Neural progenitor cell (in vitro differentiated cells): ENCODE measurements at regions not wholly inside any gene's neighbourhood (a gene's known extent, or its start where the extent isn't known, plus 50 kb on each side); places are given as distances from the start of the nearest gene placed in this dataset.

Experiments
- DNase-seq: peaks from one replicate; pipeline ENCODE4 v3.0.0-alpha.2; 2016; ENCODE audit warnings: low spot score
- H2AFZ ChIP-seq: fragments of 200-600 bp; sonication (generic); replicated peaks from 2 replicates; pipeline ENCODE4 v1.6.1; 2016; ENCODE audit warnings: antibody characterized with exemption
- H3F3A ChIP-seq: fragments of 200-600 bp; sonication (generic); 2 replicates; pipeline ENCODE4 v1.6.1; 2016; ENCODE audit warnings: antibody characterized with exemption, low read depth
- H3K27ac ChIP-seq: fragments of 200-600 bp; sonication (generic); 2 replicates; pipeline ENCODE4 v1.5.1; 2016; ENCODE audit warnings: mild to moderate bottlenecking
- H3K27me3 ChIP-seq: fragments of 200-600 bp; sonication (generic); 2 replicates; pipeline ENCODE4 v1.6.1; 2016; ENCODE audit warnings: mild to moderate bottlenecking, moderate library complexity
- H3K36me3 ChIP-seq: fragments of 200-600 bp; sonication (generic); 2 replicates; pipeline ENCODE4 v1.5.1; 2016
- H3K4me1 ChIP-seq: fragments of 200-600 bp; sonication (generic); 2 replicates; pipeline ENCODE4 v1.6.1; 2016; ENCODE audit warnings: mixed run types
- H3K4me2 ChIP-seq: fragments of 200-600 bp; sonication (generic); 2 replicates; pipeline ENCODE4 v1.6.1; 2016
- H3K4me3 ChIP-seq: fragments of 200-600 bp; sonication (generic); 2 replicates; pipeline ENCODE4 v1.5.1; 2016
- H3K79me2 ChIP-seq: fragments of 200-600 bp; sonication (generic); 2 replicates; pipeline ENCODE4 v1.6.1; 2016; ENCODE audit warnings: low read depth
- H3K9ac ChIP-seq: fragments of 200-600 bp; sonication (generic); 2 replicates; pipeline ENCODE4 v1.6.1; 2016
- H3K9me3 ChIP-seq: fragments of 200-600 bp; sonication (generic); 2 replicates; pipeline ENCODE4 v1.5.1; 2016; ENCODE audit warnings: low read depth
- H4K20me1 ChIP-seq: fragments of 200-600 bp; sonication (generic); 2 replicates; pipeline ENCODE4 v1.6.1; 2016; ENCODE audit warnings: low read depth
- H3K27ac Mint-ChIP-seq: 3 replicates; pipeline ENCODE4 v1.8.0; 2021; ENCODE audit warnings: mixed read lengths
- H3K27me3 Mint-ChIP-seq: 2 replicates; pipeline ENCODE4 v1.8.0; 2022; ENCODE audit warnings: low read depth, mild to moderate bottlenecking, inconsistent platforms, moderate library complexity, mixed read lengths; ENCODE audit not compliant: insufficient read depth
- H3K36me3 Mint-ChIP-seq: 3 replicates; pipeline ENCODE4 v1.8.0; 2021; ENCODE audit warnings: mixed read lengths
- H3K4me1 Mint-ChIP-seq: 3 replicates; pipeline ENCODE4 v1.8.0; 2021; ENCODE audit warnings: mixed read lengths
- H3K4me3 Mint-ChIP-seq: 3 replicates; pipeline ENCODE4 v1.8.0; 2021; ENCODE audit warnings: mild to moderate bottlenecking, moderate library complexity, mixed read lengths
- H3K9me3 Mint-ChIP-seq: 3 replicates; pipeline ENCODE4 v1.8.0; 2020; ENCODE audit warnings: mixed read lengths
- CTCF ChIP-seq: fragments of 200-600 bp; sonication (generic); IDR thresholded peaks from 2 replicates; pipeline ENCODE4 v1.5.1; 2017; ENCODE audit warnings: antibody characterized with exemption, mild to moderate bottlenecking
- EZH2 ChIP-seq: fragments of 200-600 bp; sonication (generic); IDR thresholded peaks from 2 replicates; pipeline ENCODE4 v1.6.1; 2017; ENCODE audit warnings: antibody characterized with exemption, mild to moderate bottlenecking, moderate library complexity
- EZH2phosphoT487 ChIP-seq: fragments of 200-600 bp; sonication (generic); IDR thresholded peaks from 2 replicates; pipeline ENCODE4 v1.6.1; 2017; ENCODE audit warnings: antibody characterized with exemption

GRCh38 chr18:22337306-22337705, 80.4 kb downstream of the CTAGE1 start:
- Histone ChIP-seq H3K9me3 (no peaks in the 10 kb centered on the region), H3K4me1 (no peaks in the 10 kb centered on the region), H3K27me3 (peaks cover 84% of the 10 kb centered on the region), H3K9ac (no peak overlapping the region), H3K4me2 (no peak overlapping the region), H4K20me1 (no peaks in the 10 kb centered on the region), H2AFZ (no peak overlapping the region), H3K4me3 (no peak overlapping the region), H3K79me2 (no peaks in the 10 kb centered on the region), H3F3A (no peaks in the 10 kb centered on the region), H3K36me3 (no peaks in the 10 kb centered on the region), H3K27ac (no peak overlapping the region)
- no peak for DNase-seq
- no peak overlapping the region for H3K27ac Mint-ChIP-seq
- no peaks in the 10 kb centered on the region for H3K36me3 Mint-ChIP-seq
- H3K9me3 Mint-ChIP-seq: no peaks in the 10 kb centered on the region
- TF ChIP-seq EZH2 (no peak), EZH2phosphoT487 (no peak), CTCF (no peak)
- H3K4me1 Mint-ChIP-seq: peaks cover 8% of the 10 kb centered on the region
- H3K27me3 Mint-ChIP-seq: peaks cover 18% of the 10 kb centered on the region
- H3K4me3 Mint-ChIP-seq: no peak overlapping the region

GRCh38 chr18:22336406-22336805, 81.3 kb downstream of the CTAGE1 start:
- Histone ChIP-seq H3K4me2 (no peak overlapping the region), H3K27ac (no peak overlapping the region), H2AFZ (no peak overlapping the region), H4K20me1 (no peaks in the 10 kb centered on the region), H3K27me3 (peaks cover 91% of the 10 kb centered on the region), H3K36me3 (no peaks in the 10 kb centered on the region), H3K79me2 (no peaks in the 10 kb centered on the region), H3K4me1 (peaks cover under 1% of the 10 kb centered on the region), H3K9ac (no peak overlapping the region), H3K4me3 (no peak overlapping the region), H3K9me3 (no peaks in the 10 kb centered on the region), H3F3A (no peaks in the 10 kb centered on the region)
- no peak for DNase-seq
- Mint-ChIP-seq H3K36me3 (no peaks in the 10 kb centered on the region), H3K27ac (no peak overlapping the region), H3K9me3 (no peaks in the 10 kb centered on the region), H3K4me1 (peaks cover 8% of the 10 kb centered on the region), H3K4me3 (no peak overlapping the region), H3K27me3 (peaks cover 17% of the 10 kb centered on the region)
- TF ChIP-seq EZH2 (no peak), EZH2phosphoT487 (no peak), CTCF (no peak)

- Histone ChIP-seq H3K4me1 (peaks cover 7% of the 10 kb centered on the region), H3K4me3 (no peak overlapping the region), H2AFZ (no peak overlapping the region), H3K27ac (no peak overlapping the region), H3K27me3 (peaks cover 93% of the 10 kb centered on the region), H3F3A (peaks cover 6% of the 10 kb centered on the region), H3K9me3 (no peaks in the 10 kb centered on the region), H3K9ac (no peak overlapping the region), H3K79me2 (no peaks in the 10 kb centered on the region), H4K20me1 (no peaks in the 10 kb centered on the region), H3K4me2 (no peak overlapping the region), H3K36me3 (no peaks in the 10 kb centered on the region)
- TF ChIP-seq CTCF: no peak
- no peak for TF ChIP-seq EZH2
- TF ChIP-seq EZH2phosphoT487: no peak
- H3K9me3 Mint-ChIP-seq: no peaks in the 10 kb centered on the region
- H3K27ac Mint-ChIP-seq: no peak overlapping the region
- H3K36me3 Mint-ChIP-seq: no peaks in the 10 kb centered on the region
- peaks cover 12% of the 10 kb centered on the region for H3K4me1 Mint-ChIP-seq
- no peak for DNase-seq
- H3K27me3 Mint-ChIP-seq: peaks cover 20% of the 10 kb centered on the region
- H3K4me3 Mint-ChIP-seq: no peak overlapping the region
Measured at GRCh38 chr18:22335731-22336198, 82.0 kb downstream of the CTAGE1 start.

DNA sequence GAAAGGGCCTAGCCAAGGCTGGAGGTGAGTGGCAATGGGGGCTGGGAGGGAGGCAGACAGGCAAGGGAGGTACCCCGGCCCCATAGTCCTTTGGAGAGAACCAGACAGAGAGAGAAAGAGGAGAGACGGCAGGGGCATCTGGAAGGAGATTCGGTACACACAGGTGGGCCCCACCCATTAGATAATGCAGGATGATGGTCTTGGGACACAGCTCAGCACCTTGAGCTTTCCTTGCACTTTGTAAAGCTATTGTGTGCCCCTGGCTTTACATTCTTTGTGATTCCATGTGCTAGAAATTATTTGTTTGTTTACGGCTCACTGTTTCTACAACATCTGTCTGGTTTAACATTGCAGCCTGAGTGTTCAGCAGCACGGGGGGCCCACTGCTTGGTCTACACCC, 83.1 kb downstream of the CTAGE1 start:
- no peaks in the 10 kb centered on the region for H3K9me3 Mint-ChIP-seq
- Histone ChIP-seq H2AFZ (no peak overlapping the region), H3K36me3 (no peaks in the 10 kb centered on the region), H3K9ac (no peak overlapping the region), H3K4me3 (no peak overlapping the region), H3K79me2 (no peaks in the 10 kb centered on the region), H3K4me2 (no peak overlapping the region), H3K27ac (no peak overlapping the region), H3K27me3 (peaks cover 95% of the 10 kb centered on the region), H3F3A (peaks cover 10% of the 10 kb centered on the region), H4K20me1 (no peaks in the 10 kb centered on the region), H3K9me3 (no peaks in the 10 kb centered on the region), H3K4me1 (peaks cover 14% of the 10 kb centered on the region)
- DNase-seq: no peak
- H3K27ac Mint-ChIP-seq: no peak overlapping the region
- no peak overlapping the region for H3K4me3 Mint-ChIP-seq
- no peak for TF ChIP-seq EZH2phosphoT487
- TF ChIP-seq EZH2: no peak
- no peak for TF ChIP-seq CTCF
- peaks cover 4% of the 10 kb centered on the region for H3K4me1 Mint-ChIP-seq
- no peaks in the 10 kb centered on the region for H3K36me3 Mint-ChIP-seq
- H3K27me3 Mint-ChIP-seq: peaks cover 20% of the 10 kb centered on the region
